Activated T-helper 17 cell treated with anti-CD3 and anti-CD28 coated beads, Interleukin-2, amount 50 U/mL, for 72 hours (primary cell): ENCODE measurements at regions not wholly inside any gene's neighbourhood (a gene's known extent, or its start where the extent isn't known, plus 50 kb on each side); places are given as distances from the start of the nearest gene placed in this dataset.
"Not testable (repeated sequence)": the region's sequence is repeated elsewhere in the genome, so short reads cannot be mapped to it uniquely, and the experiment has no call there.

ENCODE experiments used
- ATAC-seq: fragments of 150-1000 bp; cut with Tn5 transposase; replicated peaks from 2 replicates; pipeline ENCODE4 v1.10.0; 2021; ENCODE audit warnings: mild to moderate bottlenecking, moderate library complexity
- H3K27ac Mint-ChIP-seq: one replicate; pipeline ENCODE4 v1.8.0; 2022; ENCODE audit warnings: mixed read lengths
- H3K27me3 Mint-ChIP-seq: one replicate; pipeline ENCODE4 v1.8.0; 2022; ENCODE audit warnings: mixed read lengths
- H3K36me3 Mint-ChIP-seq: one replicate; pipeline ENCODE4 v1.8.0; 2022; ENCODE audit warnings: low read depth, mild to moderate bottlenecking, mixed read lengths
- H3K4me1 Mint-ChIP-seq: one replicate; pipeline ENCODE4 v1.8.0; 2022; ENCODE audit warnings: mixed read lengths
- H3K4me3 Mint-ChIP-seq: one replicate; pipeline ENCODE4 v1.8.0; 2022; ENCODE audit warnings: mild to moderate bottlenecking, mixed read lengths
- H3K9me3 Mint-ChIP-seq: one replicate; pipeline ENCODE4 v1.8.0; 2022; ENCODE audit warnings: mixed read lengths

- Mint-ChIP-seq H3K4me1 (no peaks in the 10 kb centered on the region), H3K9me3 (no peaks in the 10 kb centered on the region), H3K4me3 (no peak overlapping the region), H3K27me3 (peaks cover 10% of the 10 kb centered on the region), H3K36me3 (no peaks in the 10 kb centered on the region), H3K27ac (no peak overlapping the region)
- no peak for ATAC-seq
Observed at GRCh38 chr14:57150449-57150848, 118.3 kb downstream of the EXOC5 start.

GRCh38 chr14:57139173-57139572 lies 129.5 kb downstream of the EXOC5 start:
- Mint-ChIP-seq H3K4me3 (no peak overlapping the region), H3K27me3 (peaks cover 8% of the 10 kb centered on the region), H3K4me1 (no peaks in the 10 kb centered on the region), H3K27ac (no peak overlapping the region), H3K36me3 (no peaks in the 10 kb centered on the region), H3K9me3 (peaks cover 7% of the 10 kb centered on the region)
- ATAC-seq = no peak

- Mint-ChIP-seq H3K27me3 (no peaks in the 10 kb centered on the region), H3K4me3 (no peak overlapping the region), H3K4me1 (no peaks in the 10 kb centered on the region), H3K36me3 (no peaks in the 10 kb centered on the region), H3K27ac (no peak overlapping the region), H3K9me3 (no peaks in the 10 kb centered on the region)
- ATAC-seq = no peak
Observed at GRCh38 chr14:57136669-57137328, 131.9 kb downstream of the EXOC5 start.

GRCh38 chr14:57127809-57128208 lies 140.9 kb downstream of the EXOC5 start:
- not testable (repeated sequence) for H3K4me1 Mint-ChIP-seq, H3K36me3 Mint-ChIP-seq, H3K27ac Mint-ChIP-seq, H3K27me3 Mint-ChIP-seq, H3K9me3 Mint-ChIP-seq, H3K4me3 Mint-ChIP-seq, ATAC-seq

- ATAC-seq = no peak
Observed at GRCh38 chr14:57122129-57122528, 146.6 kb downstream of the EXOC5 start.

GRCh38 chr14:57112072-57112807 lies 156.5 kb downstream of the EXOC5 start:
- not testable (repeated sequence) for H3K4me3 Mint-ChIP-seq, ATAC-seq, H3K27ac Mint-ChIP-seq, H3K9me3 Mint-ChIP-seq, H3K36me3 Mint-ChIP-seq, H3K4me1 Mint-ChIP-seq, H3K27me3 Mint-ChIP-seq

More at GRCh38 chr14:57122129-57122528, 146.6 kb downstream of the EXOC5 start:
- H3K36me3 Mint-ChIP-seq = no peaks in the 10 kb centered on the region
- no peaks in the 10 kb centered on the region for H3K9me3 Mint-ChIP-seq
- H3K27ac Mint-ChIP-seq = no peak overlapping the region
- H3K27me3 Mint-ChIP-seq = peaks cover 3% of the 10 kb centered on the region
- no peaks in the 10 kb centered on the region for H3K4me1 Mint-ChIP-seq
- no peak overlapping the region for H3K4me3 Mint-ChIP-seq

- not testable (repeated sequence) for H3K4me1 Mint-ChIP-seq, ATAC-seq, H3K4me3 Mint-ChIP-seq, H3K36me3 Mint-ChIP-seq, H3K27me3 Mint-ChIP-seq, H3K9me3 Mint-ChIP-seq, H3K27ac Mint-ChIP-seq
Observed at GRCh38 chr14:57110411-57110810, 158.3 kb downstream of the EXOC5 start.

- no peaks in the 10 kb centered on the region for H3K36me3 Mint-ChIP-seq
- no peak for ATAC-seq
- H3K27ac Mint-ChIP-seq = no peak overlapping the region
Observed at GRCh38 chr14:57091030-57091608, 177.6 kb downstream of the EXOC5 start.

GRCh38 chr14:57089901-57090300 lies 178.8 kb downstream of the EXOC5 start:
- Mint-ChIP-seq H3K4me3 (no peak overlapping the region), H3K27me3 (peaks cover 15% of the 10 kb centered on the region), H3K4me1 (no peaks in the 10 kb centered on the region), H3K27ac (no peak overlapping the region), H3K36me3 (no peaks in the 10 kb centered on the region), H3K9me3 (peaks cover under 1% of the 10 kb centered on the region)
- ATAC-seq = no peak

More at GRCh38 chr14:57091030-57091608, 177.6 kb downstream of the EXOC5 start:
- H3K27me3 Mint-ChIP-seq = peaks cover 8% of the 10 kb centered on the region
- H3K4me3 Mint-ChIP-seq = no peak overlapping the region
- H3K9me3 Mint-ChIP-seq = peaks cover 4% of the 10 kb centered on the region
- H3K4me1 Mint-ChIP-seq = no peaks in the 10 kb centered on the region

- no peaks in the 10 kb centered on the region for H3K4me1 Mint-ChIP-seq
- H3K9me3 Mint-ChIP-seq = no peaks in the 10 kb centered on the region
- H3K27ac Mint-ChIP-seq = no peak overlapping the region
- H3K27me3 Mint-ChIP-seq = peaks cover 27% of the 10 kb centered on the region
- no peak for ATAC-seq
- no peaks in the 10 kb centered on the region for H3K36me3 Mint-ChIP-seq
- H3K4me3 Mint-ChIP-seq = no peak overlapping the region
Observed at GRCh38 chr14:57087841-57088240, 180.9 kb downstream of the EXOC5 start.

- Mint-ChIP-seq H3K4me3 (no peak overlapping the region), H3K9me3 (no peaks in the 10 kb centered on the region), H3K27ac (no peak overlapping the region), H3K36me3 (no peaks in the 10 kb centered on the region), H3K27me3 (peaks cover 34% of the 10 kb centered on the region), H3K4me1 (no peaks in the 10 kb centered on the region)
- ATAC-seq = no peak
Observed at GRCh38 chr14:57086271-57087162, 182.2 kb downstream of the EXOC5 start.

- Mint-ChIP-seq H3K4me1 (no peaks in the 10 kb centered on the region), H3K27me3 (peaks cover 35% of the 10 kb centered on the region), H3K27ac (no peak overlapping the region), H3K36me3 (no peaks in the 10 kb centered on the region), H3K9me3 (no peaks in the 10 kb centered on the region), H3K4me3 (no peak overlapping the region)
- no peak for ATAC-seq
Observed at GRCh38 chr14:57085801-57086200, 182.9 kb downstream of the EXOC5 start.

- Mint-ChIP-seq H3K9me3 (no peaks in the 10 kb centered on the region), H3K4me1 (no peaks in the 10 kb centered on the region), H3K27ac (no peak overlapping the region), H3K27me3 (peaks cover 35% of the 10 kb centered on the region), H3K4me3 (no peak overlapping the region), H3K36me3 (no peaks in the 10 kb centered on the region)
- no peak for ATAC-seq
Observed at GRCh38 chr14:57085043-57085442, 183.7 kb downstream of the EXOC5 start.

- Mint-ChIP-seq H3K4me3 (no peak overlapping the region), H3K9me3 (no peaks in the 10 kb centered on the region), H3K36me3 (no peaks in the 10 kb centered on the region), H3K27me3 (peaks cover 25% of the 10 kb centered on the region), H3K4me1 (no peaks in the 10 kb centered on the region), H3K27ac (no peak overlapping the region)
- no peak for ATAC-seq
Observed at GRCh38 chr14:57080691-57081090, 188.0 kb downstream of the EXOC5 start.
